Body of pancreas (tissue), 4 donors: ENCODE measurements at regions not wholly inside any gene's neighbourhood (a gene's known extent, or its start where the extent isn't known, plus 50 kb on each side); places are given as distances from the start of the nearest gene placed in this dataset.

Experiments
- CTCF ChIP-seq, 7 experiments: fragments of 450-650 bp in 4 of 7; fragments of 200-600 bp in 3 of 7; sonication (generic) in 3 of 7; IDR thresholded peaks; one replicate each; pipeline ENCODE4 v1.5.1; 2016 to 2019; ENCODE audit warnings: antibody characterized with exemption in 7 of 7
- POLR2A ChIP-seq, 3 donors: fragments of 450-650 bp; IDR thresholded peaks; one replicate each; pipeline ENCODE4 v1.6.1; 2016; ENCODE audit warnings: antibody characterized with exemption in 3 of 3, mild to moderate bottlenecking in 2 of 3

GRCh38 chr1:71343686-71344416, 263.0 kb upstream of the ZRANB2 start:
- TF ChIP-seq CTCF (IDR thresholded peaks at IDR 0.05) (no peak), POLR2A (IDR thresholded peaks at IDR 0.05) (no peak)
